ENCODE measurements at regions not wholly inside any gene's neighbourhood (a gene's known extent, or its start where the extent isn't known, plus 50 kb on each side); places are given as distances from the start of the nearest gene placed in this dataset.

- no peak for DNase-seq
These were observed 509.8 kb downstream of the DMAC1 start for GRCh38 chr9:7289773-7290172.

- no peak for DNase-seq
These were observed 511.6 kb downstream of the DMAC1 start for GRCh38 chr9:7287986-7288385.

GRCh38 chr9:7287065-7287464 lies 512.5 kb downstream of the DMAC1 start:
- DNase-seq, result no peak

- DNase-seq, result no peak
These were observed 513.5 kb downstream of the DMAC1 start for GRCh38 chr9:7286101-7286500.

GRCh38 chr9:7285199-7285598 lies 514.4 kb downstream of the DMAC1 start:
- no peak for DNase-seq

- DNase-seq, result no peak
These were observed 515.1 kb downstream of the DMAC1 start for GRCh38 chr9:7284517-7284916.

GRCh38 chr9:7284117-7284516 lies 515.5 kb downstream of the DMAC1 start:
- DNase-seq, result no peak

- DNase-seq, result no peak
These were observed 515.8 kb downstream of the KDM4C start for GRCh38 chr9:7273575-7273974.

- no peak for DNase-seq
These were observed 509.3 kb downstream of the KDM4C start for GRCh38 chr9:7266911-7267595.

GRCh38 chr9:7265181-7265580 lies 507.4 kb downstream of the KDM4C start:
- DNase-seq, result no peak

GRCh38 chr9:7259544-7260241 lies 501.9 kb downstream of the KDM4C start:
- DNase-seq, result no peak

- no peak for DNase-seq
These were observed 501.1 kb downstream of the KDM4C start for GRCh38 chr9:7258688-7259396.

GRCh38 chr9:7246917-7247522 lies 489.2 kb downstream of the KDM4C start:
- DNase-seq, result no peak

GRCh38 chr9:7245976-7246580 lies 488.3 kb downstream of the KDM4C start:
- no peak for DNase-seq

- no peak for DNase-seq
These were observed 486.1 kb downstream of the KDM4C start for GRCh38 chr9:7243838-7244237.

GRCh38 chr9:7242126-7242525 lies 484.4 kb downstream of the KDM4C start:
- DNase-seq, result no peak

GRCh38 chr9:7241694-7242093 lies 483.9 kb downstream of the KDM4C start:
- no peak for DNase-seq

- DNase-seq, result no peak
These were observed 483.0 kb downstream of the KDM4C start for GRCh38 chr9:7240569-7241311.

GRCh38 chr9:7239708-7240107 lies 481.9 kb downstream of the KDM4C start:
- peak in 3 of 4 experiments; percentile 5 to 19 (median 13) for DNase-seq

- no peak for DNase-seq
These were observed 480.5 kb downstream of the KDM4C start for GRCh38 chr9:7238247-7238637.

GRCh38 chr9:7237473-7238246 lies 479.9 kb downstream of the KDM4C start:
- DNase-seq, result no peak

Measured in suppressor macrophage (primary cell).